Right renal pelvis (tissue), 4 donors: ENCODE measurements at regions not wholly inside any gene's neighbourhood (a gene's known extent, or its start where the extent isn't known, plus 50 kb on each side); places are given as distances from the start of the nearest gene placed in this dataset.

ENCODE experiments used
- DNase-seq, 4 donors: peaks; one replicate each; pipeline ENCODE4 v3.0.0-alpha.2; 2013; ENCODE audit warnings: low read depth in 4 of 4, low spot score in 3 of 4, missing footprints in 1 of 4

DNA sequence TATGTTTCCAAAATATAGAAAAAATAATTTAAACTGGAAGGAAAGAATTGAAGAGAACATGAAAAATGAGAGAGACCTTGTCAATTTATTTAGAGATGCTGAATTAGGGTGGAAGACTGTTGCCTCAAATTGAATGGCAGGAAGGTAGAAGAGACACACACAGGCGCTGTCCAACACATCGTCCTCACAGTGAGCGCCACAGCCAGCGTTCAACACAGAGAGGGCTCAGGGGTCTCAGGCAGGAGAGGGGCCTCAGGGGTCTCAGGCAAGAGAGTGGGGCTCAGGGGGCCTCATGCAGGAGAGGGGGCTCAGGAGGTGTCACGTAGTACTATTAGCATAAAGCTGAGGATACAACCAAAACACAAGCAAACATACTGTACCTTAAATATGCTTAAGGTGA, 65.7 kb downstream of the TMEM18 start:
- DNase-seq = no peak

DNA sequence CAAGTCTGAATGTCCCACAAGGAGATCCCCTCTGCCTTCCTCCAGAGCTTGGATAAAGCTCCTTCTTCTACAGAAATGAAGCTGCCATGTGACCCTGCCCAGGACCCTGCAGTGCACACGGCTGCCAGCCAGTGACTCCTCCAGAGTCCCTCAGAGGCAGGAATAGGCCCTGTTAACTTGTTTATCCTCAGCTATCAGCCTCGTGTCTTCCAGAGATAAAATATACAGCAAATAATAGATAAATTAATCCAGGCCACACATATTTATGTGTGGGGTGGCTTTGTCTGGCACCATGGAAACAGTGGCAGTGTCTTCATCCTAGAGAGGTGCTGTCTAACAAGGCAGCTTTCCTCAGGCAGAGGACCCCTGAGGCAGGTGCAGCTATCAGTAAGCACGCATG, 66.7 kb downstream of the TMEM18 start:
- no peak for DNase-seq

DNA sequence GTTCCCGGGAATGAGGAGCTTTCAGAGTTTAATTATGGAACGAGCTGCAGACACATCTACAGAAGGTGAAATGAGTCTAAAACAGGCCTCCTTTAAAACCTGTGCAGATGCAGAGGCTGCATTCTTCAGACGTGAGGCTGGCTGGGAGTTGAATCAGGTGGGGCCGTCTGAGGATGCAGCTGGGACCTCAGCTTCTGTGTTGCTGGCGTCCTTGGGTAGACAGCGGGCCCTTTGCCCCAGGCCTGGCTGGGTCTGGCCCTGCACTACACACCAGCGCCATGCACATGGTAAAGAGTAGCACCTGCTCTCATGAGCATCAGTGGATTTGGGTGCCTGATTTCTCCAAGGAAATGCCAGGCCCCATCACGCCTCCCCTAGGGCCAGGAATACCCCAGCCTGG, 67.3 kb downstream of the TMEM18 start:
- DNase-seq = no peak

DNA sequence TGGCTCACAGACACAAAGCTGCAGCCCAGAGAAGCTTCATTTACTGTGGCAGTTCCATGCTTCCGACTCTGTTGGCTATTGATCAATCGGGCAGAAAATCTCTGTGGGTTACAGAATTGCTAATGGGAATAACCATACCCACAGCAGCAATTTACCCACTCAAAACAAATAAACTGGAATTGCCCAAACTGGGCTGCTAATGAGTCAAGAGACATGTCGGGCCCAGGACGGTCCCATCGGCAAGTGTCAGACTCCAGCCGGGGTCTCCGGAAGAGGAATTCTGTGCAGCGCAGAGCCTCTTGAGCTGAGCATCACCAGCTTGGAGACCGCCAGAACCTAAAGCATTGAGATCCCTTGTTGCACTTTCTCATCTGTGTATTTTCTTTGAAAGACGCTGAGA, 67.8 kb downstream of the TMEM18 start:
- DNase-seq = no peak

DNA sequence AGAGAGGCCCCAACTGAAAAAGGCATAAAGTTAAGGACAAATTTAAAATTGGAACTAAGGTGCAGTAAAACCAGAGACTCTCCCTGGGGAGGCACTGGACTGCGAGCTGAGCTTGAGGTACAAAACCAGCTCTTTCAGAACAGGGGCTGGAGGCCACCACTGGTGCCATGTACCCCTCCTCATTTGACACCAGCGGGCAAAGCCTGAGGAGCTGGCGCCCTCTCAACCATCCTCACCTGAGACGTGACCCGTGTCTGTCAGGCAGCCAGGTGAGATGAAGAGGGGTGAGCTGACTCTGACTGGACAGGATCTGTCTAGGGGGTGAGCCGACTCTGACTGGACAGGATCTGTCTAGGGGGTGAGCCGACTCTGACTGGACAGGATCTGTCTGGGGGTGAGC, 68.5 kb downstream of the TMEM18 start:
- no peak for DNase-seq

DNA sequence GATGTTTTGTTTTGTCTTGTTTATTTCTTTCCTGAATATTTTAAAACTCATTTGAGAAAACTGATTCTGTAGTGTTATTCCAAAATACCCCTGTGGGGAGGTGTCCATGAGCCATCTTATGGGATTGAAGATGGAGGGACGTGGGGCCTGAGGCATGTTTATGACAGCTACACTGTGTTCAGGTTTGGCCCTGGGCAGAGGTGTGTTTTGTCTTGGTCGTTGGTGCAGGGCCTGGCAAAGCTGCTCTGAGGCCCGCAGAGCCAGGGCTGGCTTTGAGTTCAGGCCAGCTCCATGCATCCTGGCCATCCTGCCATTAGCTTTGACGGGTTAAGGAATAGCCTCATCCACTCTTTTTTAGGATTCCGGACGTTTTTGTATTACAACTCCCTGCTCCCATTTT, 68.9 kb downstream of the TMEM18 start:
- DNase-seq = no peak

DNA sequence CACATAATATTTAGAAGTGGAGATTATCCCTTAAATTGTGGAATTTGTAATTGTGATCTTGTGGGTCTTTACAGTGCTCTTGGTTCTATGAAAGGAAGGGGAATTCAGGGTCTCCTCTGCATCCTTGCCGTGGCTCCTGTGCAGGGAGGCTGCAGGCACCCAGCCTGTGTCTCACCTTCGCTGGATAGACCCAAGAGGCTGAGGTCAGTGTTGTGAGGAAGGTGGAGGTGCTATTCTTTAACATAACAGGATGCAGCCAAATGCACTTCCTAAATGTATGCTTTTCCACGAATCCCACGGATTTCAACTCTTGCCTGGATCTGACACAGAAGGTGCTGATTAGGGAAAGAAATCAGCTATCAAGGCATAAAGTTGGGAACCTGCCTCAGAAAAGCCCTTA, 69.5 kb downstream of the TMEM18 start:
- no peak for DNase-seq

DNA sequence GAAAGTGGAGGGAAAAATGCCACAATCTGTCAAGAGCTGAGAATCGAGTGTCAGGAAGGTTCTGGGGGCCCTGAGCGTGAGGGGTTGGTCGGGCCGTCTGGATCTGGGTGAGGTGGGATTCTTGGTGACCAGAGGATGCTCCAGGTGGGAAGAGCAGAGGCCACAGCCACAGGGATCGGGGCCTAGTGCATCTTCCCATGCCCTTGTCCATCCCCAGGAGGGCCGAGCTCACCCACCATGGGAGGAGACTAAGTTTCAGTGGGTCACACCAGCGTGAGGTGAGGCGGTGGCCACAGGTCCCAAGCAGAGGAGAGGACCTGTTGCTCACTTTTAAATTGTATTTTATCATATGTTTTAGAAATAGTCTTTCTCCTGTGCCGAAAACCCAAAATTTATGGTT, 70.0 kb downstream of the TMEM18 start:
- DNase-seq = no peak

DNA sequence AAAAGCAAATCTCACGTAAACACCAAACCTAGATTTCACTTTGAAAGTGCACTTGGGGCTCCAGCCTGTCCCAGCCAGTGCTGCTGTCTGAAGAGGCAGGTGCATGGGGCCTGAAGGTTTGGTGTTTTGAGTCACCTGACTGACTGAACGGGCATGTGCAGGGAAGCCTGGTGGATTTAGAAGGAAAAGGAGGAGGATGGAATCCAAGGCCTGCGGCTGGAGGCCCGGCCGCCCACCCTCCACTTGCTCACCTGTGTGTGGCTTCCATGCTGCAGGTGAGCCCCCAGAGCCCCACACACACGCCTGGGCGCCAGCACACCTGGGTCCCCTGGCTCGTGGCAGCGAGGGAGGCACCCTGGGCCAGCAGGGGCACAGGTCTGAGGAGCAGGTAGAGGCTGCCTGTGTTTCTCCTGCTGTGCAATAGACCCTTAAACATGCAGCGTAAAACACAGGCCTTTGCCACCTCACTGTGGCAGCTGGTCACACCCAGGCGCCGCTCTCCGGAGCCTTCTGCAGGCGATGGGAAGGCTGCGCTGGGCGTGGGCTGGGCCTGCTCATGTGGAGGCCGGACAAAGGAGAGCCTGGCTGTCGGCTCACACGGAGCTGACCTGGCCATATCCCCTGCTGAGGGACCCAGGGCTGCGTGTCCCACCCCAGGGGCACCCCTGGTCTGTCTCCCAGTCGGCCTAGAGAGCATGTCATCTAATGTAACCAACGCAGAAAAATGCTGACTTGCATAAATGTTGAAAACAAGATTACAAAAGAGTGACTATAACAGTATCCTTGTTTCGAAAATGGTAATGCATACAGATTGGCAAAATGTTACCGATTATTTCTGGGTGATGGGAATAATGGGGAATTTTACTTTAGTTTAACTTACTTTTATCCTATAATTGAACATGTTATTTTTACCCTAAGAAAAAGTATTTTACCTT, 71.3 kb downstream of the TMEM18 start:
- DNase-seq = no peak

DNA sequence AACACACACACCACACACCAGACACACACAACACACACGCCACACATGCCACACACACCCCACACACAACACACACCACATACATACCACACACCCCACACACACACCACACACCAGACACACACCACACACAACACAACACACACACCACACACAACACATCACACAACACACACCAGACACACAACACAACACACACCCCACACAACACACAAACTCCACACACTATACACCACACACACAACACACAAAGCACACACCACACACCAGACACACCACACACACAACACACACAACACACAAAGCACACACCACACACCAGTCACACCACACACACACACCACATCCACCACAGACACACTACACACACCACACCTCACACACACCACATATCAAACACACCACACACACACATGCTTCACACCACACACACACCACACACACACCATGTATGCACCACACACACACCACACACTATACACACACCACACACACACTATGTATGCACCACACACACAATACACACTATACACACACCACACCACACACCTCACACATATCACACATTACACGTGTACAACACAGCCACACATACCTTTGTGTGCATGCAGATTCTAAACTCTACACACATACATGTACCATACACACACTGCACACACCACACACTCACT, 72.2 kb downstream of the TMEM18 start:
- DNase-seq = no peak

DNA sequence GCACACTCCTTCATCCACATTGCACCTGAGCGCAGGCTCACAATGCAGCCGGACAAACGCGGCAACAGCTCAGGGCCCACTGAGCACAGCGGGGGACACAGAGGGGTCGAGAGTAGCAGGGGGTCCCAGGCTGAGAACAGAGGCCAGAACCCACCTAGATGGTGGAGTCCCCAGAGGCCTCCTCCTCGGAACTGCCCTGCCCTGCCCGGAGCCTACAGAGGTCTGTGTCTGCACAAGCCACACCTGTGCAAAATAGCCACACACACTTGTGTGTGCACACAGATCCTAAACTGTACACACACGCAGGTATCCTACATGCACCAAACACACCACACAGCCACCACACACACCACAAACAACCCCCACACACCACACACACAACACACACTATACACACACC, 72.8 kb downstream of the TMEM18 start:
- DNase-seq = no peak

DNA sequence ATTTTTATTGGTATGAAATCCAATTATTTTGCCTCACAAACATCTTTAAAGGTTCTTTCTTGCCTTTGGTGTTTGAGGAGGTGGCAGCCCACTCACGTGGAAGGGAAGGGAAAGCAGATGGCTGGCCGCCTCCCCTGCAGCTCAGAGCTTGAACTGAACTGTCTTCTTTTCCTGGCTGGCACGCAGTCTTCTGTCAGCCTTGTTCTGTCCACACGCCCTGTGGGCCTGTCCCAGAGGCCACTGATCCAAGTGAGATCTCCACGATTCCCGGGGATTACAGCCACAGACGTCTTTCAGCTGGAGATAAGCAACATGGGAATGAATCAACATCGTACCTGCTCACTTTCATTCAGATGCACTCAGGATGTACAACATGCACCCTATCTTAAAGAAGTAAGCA, 73.3 kb downstream of the TMEM18 start:
- DNase-seq = no peak

DNA sequence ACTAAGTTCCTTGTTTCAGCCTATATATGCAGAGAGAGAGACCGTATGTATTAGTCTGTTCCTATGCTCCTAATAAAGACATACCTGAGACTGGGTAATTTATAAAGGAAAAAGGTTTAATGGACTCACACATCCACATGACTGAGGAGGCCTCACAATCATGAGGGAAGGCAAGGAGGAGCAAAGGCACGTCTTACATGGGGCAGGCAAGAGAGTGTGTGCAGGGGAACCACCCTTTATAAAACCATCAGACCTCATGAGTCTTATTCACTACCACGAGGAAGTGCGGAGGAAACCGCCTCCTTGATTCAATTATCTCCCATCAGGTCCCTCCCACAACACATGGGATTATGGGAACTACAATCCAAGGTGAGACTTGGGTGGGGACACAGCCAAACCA, 73.8 kb downstream of the TMEM18 start:
- no peak for DNase-seq

DNA sequence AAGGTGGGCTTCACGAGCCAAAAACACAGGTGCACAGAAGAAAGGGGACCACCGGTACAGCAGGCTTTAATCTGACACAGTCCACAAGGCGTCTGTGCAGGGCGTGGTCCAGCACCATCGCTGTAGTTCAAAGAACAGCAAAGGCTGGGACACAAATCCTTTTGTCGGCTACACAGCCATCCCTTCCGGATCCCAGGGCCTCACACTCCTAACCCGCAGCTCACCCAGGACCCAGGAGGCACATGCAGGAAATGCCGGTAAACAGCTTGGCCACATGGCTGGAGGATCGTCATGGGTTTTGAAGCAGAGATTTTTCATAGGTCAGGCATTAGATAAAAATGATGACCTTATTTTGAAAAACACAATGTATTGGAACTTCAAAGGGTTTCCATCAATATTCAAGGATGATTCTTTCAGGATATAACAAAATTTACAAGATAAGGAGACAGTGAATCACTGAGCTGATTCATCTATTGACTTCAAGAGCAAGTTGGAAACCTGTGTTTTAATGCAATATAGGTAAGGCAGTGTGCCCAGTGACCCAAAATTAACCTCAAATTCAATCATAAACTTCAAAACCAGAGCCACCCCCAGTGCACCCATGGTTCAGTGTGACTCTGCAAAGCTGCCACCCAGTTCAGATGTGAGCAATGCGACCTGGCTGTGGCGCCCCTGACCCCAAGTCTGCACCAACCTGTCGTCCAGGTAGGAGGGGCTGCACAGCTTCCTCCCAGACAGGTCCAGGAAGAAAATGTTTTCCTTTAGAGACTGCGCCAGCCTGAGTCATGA, 74.4 kb downstream of the TMEM18 start:
- no peak for DNase-seq

DNA sequence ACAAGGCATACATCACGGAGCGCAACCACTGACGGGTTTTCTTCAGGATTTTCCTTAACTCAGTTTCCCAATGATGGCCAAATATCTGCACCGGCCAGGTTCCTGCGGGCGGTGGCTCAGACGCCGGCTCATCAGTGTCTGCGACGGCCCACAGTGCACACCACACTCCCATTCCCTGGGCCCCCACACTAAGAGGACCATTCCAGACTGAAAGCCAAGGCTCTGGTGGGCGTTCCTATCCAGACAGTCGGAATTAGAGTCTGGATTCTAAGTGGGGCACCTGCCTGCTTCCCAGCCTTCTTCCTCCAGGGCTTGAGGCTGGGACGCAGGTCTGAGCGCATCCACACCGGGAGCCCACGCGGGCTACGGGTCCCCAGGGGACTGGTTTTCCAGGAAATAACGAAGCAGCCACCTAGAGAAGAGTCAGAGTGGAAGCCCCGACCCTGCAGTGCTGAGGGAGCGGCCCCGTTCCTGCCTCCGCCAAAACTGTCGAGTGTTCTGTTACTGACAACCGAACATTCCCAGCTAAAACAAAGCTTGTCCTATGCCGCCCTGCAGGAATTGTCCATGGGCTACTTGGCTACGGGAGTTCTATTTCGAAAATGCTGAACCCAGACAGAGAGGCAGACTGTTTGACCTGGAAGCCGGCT, 75.3 kb downstream of the TMEM18 start:
- DNase-seq = no peak

DNA sequence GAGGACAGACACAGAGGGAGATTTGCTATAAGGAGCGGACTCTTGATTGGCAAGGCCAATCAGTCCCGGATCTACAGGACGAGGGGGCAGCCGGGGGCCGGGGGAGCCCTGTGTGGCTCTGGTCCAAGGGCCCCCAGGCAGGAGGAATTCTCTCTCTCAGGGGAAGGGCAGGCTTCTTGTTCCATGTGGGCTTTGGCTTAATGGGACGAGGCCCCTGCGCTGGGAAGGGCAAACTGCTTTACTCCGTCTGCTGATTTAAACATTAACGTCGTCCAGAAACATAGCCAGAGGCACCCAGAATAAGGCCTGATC, 75.9 kb downstream of the TMEM18 start:
- DNase-seq = no peak

DNA sequence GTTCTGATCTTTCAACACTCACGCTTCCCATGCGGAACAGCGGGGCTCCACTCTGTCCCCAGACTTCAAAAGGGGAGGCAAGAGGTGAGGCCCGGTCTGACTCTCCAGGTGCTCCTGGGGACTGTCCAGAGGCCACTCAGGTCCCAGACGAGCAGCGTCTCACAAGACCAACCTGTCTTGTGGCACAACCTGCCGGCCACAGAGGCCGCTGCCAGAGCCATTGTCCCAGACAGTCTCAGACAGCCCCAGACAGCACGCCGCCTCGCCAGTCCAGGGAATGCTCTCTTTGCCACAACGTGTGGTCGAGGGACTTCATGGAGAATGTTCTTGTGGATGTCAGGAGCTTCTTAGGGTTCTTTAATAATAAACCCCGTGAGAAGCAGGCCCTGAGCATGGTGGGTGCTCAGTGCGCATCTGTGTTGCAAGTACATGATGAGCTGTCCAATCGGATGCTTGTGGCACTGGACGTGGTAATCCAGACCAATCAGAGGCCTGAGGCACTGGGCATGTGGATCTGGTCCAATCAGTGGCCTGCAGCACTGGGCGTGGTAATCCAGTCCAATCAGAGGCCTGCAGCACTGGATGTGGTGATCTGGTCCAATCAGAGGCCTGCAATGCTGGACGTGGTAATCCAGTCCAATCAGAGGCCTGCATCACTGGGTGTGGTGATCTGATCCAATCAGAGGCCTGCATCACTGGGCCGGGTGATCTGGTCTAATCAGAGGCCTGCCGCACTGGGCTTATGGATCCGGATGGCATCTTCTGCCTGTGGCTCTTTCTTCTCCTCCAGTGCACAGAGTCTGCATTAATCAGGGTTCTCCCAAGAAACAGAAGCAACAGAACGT, 76.4 kb downstream of the TMEM18 start:
- DNase-seq = no peak

DNA sequence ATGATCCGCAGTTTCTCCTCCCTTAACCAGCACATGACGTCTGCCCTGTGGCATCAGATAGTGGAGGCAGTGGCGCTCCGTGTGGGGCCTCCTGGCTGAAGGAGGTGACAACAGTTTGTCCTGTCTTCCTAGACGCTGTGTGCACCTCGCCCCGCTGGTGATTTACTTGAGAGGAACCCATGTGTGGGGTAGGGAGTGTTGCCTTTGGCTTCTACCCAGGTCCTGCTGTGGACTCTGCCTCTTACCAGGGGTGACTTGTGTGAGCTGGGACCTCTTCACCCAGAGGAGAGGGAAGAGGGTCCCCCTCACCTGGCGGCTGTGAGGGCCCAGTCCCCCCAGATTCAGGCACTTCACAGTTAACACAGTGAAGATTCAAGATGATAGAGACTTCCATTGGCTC, 77.6 kb downstream of the TMEM18 start:
- no peak for DNase-seq

DNA sequence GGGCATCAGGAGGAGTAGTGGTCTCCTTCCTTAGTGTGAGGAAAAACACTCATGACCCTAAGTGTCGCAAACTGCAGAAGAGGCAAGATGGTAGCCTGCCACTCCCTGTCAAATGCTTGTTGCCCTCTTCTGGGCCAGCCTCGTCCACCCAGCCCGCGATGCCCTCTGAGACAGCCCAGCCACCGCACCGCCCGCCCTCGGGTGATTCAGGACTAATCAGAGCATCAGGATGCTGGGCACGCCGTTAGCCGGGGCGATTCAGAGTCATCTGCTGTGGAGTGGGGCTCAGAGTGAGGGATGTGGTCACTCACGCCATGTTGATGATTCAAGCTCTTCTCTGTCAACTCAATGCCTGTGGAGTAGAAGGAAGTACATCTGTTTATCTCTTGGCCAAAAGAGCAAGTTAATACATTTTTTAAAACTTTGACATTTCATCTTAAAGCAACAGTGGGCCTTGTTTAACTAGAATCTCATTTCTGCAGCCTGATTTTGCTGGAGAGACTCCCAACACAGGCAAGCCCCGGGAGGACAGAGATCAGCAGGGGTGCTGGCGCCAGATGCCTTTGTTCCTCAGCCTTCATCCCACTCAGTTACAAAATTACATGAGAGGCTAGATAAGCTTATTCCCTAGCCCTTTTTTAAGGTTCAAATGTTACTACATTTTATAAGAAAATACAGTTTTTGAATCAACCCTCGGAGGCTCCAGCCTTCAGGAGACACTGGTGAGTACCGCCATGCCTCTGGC, 79.0 kb downstream of the TMEM18 start:
- no peak for DNase-seq
